HG02973 (cell line): ENCODE measurements at regions not wholly inside any gene's neighbourhood (a gene's known extent, or its start where the extent isn't known, plus 50 kb on each side); places are given as distances from the start of the nearest gene placed in this dataset.

ENCODE experiments used
- ATAC-seq: cut with Tn5 transposase; IDR thresholded peaks from one replicate; pipeline ENCODE4 v1.9.1; 2021; ENCODE audit warnings: moderate library complexity; ENCODE audit not compliant: unreplicated experiment

DNA sequence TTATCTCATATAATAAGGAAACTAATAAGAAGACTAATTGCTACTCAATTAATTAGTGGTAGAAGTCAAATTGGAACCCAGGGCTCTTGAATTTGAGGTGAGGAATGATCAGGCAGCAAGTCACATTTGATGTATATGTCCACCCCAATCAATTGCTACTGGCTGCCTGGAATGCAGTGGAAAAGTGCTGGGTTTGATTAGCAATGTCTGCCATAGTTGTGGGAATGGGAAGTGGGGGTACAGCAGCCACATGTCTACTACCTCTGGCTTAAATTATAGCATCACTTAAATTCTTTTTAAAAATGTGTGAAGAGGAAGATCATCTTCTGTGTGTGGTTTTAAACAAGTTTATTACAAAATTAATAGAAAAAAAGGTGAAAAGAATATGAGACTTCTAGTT, 50.8 kb upstream of the NAV2 start:
- no peak for ATAC-seq

DNA sequence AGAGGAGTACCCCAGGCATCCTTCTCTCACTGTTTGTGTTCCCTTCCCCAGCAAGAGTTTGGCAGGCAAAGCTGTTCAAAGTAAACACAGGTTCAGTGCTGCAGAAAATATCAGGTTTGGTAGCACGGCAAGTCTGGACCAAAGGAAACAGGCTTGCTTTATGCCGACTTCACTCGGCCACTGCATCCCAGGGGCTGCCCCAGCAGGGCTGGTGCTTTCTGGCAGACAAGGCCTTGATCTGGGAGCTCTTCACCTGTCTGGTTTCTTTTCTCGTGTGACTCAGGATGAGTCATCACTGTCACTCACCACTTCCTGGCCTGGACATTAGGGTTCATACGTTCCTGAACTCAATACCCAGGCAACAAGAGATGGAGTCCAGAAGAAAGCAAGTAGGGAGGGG, 52.6 kb upstream of the NAV2 start:
- peak; percentile 99 for ATAC-seq

DNA sequence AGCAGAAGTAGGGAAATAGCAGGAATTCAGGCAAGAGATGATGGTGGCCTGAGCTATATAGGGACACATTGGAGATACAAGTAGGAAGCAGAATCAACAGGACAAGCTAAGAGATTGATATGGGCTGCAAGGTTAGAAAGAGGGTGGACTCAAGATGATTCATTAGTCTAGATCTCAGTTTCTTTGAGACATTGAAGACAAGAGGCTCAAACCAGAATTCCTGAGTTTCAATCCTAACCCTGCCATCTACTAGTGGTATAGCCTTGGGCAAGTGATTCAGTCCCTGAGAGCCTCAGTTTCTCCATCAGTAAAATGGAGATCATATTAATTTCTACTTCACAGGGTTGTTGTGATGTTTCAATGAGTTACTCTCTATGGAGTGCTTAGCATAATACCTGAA, 53.1 kb upstream of the NAV2 start:
- no peak for ATAC-seq

DNA sequence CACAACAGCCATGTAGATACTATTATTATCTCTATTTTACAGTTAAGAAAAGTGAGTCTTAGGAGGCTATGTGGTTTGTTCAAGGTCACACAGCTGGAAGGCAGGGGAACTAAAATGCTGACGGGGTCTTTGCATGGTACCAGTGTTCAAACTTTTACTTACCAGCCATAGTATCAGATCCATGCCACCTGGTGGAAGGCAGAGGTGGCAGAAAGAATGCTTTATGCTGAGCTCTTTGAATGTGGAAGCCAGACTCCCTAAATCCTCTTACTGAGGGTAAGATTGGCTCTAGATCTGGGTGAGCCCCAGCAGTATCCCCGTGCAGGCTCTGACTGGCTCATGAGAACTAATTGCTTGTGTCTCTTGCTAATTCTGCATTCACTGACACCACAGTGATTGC, 54.3 kb upstream of the NAV2 start:
- no peak for ATAC-seq

DNA sequence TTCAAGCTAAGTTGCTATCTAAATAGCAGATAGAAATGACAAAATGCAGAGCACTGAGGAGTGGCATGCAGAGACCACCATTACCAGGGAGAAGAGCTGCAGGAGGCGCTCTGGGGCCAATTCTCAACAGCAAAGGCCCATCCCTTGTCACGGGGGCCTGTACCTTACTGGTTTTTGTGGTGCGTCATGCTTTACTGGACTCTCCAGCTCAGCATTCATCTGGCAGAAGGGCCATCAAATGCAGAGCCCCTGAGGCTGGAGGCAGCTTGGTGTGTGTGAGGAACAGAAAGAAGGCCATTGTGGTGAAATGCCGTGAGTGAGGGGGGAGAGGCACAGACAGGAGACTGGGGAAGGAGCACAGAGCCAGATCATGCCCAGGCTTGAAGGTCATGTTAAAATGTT, 56.5 kb upstream of the NAV2 start:
- no peak for ATAC-seq

DNA sequence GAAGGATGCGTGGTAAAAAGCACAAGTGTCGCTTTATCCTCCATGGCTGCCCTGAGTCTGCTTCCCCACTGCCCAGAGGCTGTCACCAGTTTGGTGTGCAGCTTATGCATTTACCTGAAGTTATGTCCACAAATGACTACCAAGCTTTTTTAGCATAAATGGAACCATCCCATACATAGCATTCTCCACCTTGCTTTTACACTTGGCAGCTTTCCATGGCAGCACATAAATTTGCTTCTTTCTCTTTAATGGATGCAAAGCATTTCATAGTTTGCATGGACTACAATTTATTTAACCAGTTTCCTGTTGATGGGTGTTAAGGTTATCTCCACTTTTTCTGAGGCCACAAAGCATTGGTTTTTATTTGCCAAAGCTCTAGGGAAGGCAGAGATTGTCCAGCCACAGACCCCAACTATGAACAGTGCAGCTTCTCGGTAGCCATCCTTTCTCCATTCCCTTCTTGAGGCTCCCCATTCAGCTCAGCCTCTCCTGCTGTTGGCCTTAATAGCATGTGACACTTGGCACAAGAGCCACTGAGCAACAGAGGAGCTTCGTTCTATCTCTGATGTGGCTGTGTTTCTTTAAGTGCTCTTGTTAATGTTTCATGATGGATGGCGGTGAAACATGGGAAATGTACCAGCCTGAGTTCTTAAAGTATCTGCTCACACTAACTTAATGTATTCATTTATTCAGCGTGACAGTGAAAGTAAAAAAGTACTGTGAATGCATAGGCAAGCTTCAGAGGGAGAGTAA, 59.8 kb upstream of the NAV2 start:
- no peak for ATAC-seq

DNA sequence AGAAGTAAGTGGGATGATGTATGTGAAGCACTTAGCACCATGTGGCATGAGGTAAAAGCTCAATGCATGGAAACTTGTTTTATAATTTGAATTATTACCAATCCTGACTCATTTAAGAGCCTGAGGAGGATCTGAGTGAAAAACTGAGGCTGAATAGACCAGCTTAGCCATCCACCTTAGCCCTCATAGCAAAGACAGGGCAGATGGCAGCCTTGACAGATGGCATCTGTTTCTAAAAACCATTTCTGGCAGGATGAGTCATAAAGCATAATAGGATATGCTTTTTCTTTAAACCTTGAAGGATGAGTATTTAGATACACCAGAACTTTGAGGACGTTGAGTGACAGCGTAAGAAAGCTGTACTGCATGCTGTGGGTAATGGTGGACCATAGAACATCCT, 61.0 kb upstream of the NAV2 start:
- no peak for ATAC-seq

DNA sequence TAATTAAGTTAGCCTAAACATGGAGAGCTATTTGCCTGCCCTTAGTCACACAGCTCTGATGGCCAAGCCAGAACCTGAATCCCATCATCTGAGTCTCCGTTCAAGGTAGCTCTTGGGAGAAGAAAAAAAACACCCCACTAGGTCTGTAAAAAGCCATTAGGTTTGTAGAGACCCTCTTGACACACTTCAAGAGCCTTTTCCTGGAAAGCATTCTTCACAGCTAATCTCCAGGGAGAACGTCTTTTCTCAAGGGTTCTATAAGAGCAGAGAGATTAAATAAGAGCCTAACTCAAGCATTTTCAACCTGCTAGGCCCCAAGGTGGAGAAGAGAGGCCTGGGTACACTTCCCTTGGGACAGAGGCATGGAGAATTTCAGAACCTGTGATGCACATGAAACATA, 61.6 kb upstream of the NAV2 start:
- no peak for ATAC-seq

DNA sequence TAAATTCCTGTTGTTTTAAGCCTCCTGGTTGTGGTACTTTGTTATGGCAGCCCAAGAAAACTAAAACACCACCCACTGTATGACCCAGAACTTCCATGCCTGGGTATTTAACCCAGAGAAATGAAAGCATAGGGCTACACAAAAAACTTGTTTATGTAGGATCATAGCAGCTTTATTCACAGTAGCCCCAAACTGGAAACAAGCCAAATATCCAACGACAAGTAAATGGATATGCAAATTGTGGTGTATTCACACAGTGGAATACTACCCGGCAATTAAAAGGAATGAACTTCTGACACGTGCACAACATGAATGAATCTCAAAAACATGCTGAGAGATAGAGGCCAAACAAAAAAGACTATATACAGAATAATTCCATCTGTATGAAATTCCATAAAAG, 62.2 kb upstream of the NAV2 start:
- no peak for ATAC-seq

DNA sequence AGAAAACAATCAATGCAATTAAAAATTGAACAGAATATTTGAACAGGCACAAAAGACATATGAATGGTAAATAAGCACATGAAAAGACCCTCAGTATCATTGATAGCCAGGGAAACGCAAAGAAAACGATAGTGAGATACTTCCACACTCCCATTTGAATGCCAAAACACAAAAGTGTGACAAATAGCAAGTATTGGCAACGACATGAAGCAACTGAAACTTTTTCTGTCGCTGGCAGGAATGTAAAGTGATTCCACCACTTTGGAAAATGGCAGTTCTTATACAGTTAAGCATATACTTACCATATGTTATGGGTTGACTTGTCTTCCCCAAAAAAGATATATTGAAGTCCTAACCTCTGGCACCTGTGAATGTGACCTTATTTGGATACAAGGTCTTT, 62.9 kb upstream of the NAV2 start:
- ATAC-seq, result no peak

DNA sequence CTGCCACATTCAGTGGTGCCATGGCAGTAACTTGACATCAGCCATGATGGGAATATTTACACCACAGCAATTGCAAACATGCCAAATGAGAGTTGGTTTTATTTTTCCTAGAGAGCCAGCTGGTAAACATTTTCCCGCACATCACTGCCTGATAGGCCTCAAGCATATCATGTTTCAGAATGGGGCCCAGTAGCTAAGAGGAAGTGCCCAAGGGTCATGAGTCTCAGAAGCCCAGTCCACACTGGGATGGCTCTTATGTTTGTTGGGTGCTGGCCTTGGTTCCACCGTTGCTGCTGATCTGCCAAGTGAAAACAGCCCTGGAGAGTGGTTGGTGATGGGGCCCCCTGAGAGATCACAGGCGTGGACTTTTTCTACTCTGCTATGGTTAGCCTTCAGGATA, 64.3 kb upstream of the NAV2 start:
- no peak for ATAC-seq

DNA sequence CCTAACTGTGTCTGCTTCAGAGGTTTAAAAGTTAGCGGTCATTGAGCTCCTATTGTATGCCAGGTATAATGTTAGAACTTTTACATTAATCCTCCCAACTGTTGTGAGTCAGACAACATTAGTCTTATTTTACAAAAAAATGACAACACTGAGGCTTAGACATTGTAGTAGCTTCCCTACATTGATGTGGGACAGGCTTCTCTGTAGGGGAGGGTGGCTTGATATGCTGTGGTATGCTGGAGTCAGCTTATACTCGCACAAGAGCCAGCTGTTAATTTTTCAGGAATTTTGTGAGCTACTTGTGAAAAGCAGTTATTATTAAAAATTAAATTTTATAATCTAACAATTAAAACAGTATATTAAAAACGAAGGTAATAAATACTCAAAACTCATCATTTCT, 64.8 kb upstream of the NAV2 start:
- no peak for ATAC-seq

DNA sequence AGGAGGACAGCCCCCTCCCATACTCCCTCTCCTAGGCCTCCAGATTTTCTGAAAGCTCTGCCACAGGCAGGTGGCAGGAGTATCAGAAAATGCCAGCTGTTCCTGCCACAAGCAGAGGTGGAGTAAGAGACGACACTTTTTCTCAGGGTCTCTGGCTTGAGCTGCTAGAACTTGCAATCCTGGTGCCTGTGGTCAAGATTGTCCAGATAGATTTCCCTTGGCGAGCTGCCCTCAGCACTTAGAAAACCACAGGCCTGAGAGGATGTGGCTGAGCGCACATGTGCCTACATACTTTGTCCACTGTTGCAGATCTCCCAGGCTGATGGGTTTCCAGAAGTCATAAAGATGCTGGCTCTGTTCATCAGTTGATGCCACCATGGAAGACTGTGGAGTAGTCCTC, 65.7 kb upstream of the NAV2 start:
- ATAC-seq, result no peak

DNA sequence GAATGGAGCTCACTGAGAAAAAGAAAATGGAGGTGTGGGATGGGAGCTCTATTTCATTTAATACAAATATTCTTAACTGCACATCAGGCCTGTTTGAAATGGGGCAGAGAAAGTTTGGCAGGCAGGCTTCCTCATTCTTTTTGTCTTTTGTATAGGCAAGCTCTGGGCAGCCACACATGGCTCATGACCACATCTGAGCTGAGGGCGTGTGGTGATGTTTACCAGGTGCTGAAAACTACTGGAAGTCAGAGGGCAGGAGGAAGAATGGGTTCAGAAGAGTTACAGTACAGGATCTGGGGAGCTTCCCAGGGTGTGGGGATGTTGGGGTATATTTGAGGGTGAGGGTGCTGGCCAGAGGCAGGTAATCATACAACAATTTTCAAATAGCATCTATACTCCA, 66.3 kb upstream of the NAV2 start:
- ATAC-seq, result no peak

DNA sequence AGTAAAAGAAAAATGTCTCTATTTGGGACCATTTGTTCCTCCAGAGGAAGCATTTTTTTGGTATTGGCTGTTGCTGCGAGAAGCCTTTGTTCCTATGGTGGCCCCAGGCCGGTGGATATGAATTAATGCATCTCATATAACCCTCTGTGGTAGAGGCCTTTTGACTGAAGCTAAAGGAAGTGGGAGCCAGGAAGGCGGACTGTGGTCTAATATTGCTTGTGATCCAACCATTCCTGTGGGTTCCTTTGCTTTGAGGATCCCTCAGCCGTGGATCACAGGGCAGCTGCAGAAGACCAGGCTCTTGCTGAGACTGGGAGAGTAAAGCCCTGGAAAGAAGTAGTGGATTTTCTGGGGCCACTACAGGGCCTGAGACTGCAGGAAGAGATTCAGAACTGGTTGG, 68.3 kb upstream of the NAV2 start:
- ATAC-seq, result no peak

DNA sequence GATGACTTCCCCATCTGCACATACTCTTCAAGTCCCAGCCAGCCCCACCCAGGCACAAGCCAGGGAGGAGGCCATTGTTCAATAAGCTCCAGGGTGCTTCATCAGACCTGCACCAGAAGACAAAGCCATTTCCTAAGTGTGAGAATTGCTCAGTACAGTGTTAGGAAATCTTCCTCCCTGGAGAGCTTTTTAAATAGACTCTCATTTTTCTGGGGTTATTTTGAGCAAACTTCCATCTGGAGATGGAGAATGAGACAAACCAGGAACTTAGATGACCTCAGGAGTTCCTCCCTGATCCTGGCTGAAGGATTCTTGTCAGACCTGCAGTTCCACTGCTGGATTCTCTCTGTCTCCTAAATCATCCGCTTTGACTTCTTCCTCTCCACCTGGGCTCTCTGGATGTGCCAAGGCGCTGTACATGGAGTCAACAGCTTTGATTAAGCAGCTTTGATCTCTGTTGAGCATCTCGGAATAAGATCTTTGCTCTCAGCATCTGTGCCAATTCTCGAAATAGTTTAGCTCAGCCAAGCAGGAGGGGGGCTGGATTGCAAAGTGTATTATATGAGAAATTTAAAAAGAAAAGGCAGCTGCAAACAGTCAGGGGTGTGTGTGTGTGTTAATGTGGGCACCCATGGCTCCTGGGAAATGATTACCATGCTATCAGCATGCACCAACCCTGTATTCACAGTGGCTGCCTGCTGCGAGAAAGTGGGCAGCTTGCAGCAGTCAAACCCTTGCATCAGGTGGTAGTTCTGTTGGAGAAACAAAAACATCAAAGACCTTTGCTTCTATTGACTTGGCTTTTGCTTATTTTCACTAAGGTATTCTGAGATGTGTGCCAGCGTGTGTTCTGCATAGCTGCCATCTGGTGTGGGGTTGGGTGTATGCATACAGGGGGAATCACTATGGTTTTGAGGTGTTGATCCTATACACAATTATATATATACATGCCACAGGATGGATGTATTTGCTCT, 70.2 kb upstream of the NAV2 start:
- ATAC-seq, result no peak

DNA sequence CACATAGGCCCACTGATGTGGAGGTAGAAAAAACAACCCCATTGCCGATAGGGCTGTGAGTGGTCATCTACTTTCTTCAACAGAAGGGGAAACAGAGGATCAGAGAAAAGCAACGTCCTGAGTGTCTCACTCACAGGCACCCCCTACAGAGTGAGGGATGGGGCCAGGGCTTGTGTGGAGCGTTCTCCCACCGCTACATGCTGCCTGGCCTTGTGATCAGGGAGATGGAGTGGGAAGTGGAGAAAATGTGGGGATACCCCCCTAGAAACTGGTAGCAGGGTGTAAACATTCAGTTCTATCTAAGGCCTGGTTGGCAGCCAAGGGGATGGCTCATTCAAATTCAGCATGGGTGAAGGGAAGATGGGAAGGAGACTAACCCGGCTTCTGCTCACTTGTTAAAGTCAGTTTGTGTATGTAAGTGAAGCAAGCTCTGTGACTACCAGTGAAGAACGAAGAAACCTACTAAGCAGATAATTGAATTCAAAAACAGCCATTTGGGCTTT, 73.0 kb upstream of the NAV2 start:
- ATAC-seq, result no peak

DNA sequence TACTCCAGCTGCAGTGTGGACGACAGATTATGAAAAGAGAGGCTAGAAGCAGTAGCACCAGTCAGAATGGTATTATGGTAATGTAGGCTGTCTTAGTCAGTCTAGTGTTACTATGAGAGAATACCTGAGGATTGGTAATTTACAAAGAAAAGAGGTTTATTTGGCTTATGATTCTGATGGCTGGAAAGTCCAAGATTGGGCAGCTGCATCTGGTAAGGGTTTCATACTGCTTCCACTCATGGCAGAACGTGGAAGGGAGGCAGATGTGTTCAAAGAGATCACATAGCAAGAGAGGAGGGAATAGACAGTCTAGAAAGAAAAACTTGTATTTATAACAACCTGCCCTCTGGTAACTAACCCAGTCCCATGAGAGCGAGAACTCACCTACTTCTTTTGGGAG, 77.3 kb upstream of the NAV2 start:
- no peak for ATAC-seq

DNA sequence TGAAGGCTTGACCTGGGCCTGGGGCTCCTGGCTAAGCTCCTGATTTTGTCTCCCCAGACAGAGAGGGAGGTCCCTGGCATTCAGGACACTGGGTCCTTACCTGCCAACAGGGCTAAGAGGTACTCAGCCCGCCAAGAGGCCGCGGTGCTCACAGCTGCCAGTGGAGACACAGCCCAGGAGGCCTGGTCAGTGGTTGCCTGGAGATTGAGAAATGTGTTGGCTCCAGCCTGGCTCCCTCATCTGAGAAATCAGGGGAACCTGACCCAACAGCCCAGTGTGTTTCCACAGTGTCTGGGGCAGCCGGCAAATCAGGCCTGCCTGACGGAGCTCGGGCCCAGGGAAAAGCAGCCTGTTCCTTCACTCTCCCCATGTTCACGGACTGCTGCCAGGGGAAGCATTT, 79.4 kb upstream of the NAV2 start:
- ATAC-seq, result no peak

DNA sequence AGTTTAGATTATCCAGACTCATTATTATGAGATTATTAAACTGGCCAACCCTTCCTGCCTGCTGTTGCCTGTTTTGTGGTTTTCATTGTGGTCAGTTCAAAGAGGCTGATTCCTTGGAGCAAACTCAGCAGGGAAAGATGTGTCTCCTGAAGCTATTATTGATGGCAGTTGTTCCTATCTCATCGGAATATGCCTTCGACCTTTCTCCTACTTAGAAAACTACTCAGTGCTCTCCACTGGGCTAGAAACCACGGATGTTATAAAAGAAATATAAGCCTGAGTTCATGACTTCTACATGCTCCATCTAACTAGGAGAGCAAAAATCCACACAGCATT, 80.2 kb upstream of the NAV2 start:
- no peak for ATAC-seq

DNA sequence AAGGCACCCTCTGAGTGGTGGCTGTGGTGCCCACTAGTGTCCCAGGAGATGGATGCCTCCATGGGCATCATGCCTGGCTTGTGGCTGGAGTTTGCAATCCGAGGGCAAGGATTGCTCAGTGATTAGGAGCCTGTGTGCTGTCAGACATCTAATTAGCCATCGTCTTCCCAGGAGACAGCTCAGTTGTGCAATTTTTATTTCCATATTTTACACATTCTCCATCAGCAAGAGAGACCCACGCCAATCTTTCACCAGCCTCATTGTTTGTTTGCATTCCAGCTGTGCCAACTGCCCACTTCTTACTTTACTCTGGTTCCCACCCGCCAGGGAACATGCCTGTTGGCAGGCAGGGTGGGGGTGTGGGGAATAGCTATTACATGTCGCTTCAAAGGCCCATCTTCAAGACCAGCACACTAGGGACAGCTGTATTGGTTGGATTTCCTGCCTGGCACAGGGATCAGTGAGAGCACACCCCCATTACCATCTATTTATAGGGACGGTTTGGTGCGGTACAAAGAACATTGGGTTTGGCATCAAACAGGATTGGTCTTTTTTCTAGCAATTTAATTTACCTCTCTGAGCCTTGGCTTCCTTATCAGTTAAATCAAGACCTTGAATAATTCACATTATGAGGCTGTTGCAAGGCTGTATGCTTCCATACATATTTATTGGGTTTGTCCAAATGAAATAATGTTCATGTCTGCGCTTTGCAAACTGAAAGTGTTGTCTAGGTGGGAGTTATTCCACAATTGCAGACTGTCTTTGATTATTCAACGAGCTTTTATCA, 80.7 kb upstream of the NAV2 start:
- ATAC-seq, result no peak

DNA sequence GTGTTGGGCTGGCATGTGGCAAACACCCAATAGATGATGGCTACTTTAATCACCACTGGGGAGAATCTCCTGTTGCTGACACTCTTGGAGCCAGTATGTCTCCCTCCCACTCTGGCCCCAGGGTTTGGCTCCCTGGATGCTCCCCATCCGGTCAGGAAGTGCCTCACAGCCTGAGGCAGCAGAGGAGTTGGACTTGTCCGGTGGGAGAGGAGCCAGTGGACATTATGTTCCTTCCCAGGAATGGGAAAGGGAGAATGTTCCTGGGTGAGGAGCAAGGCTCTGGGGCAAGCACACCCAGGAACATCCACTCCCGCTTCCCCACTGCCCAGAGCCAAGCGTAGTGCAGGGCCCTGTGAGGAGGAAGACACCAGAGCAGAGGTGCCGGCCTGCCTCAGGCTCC, 84.6 kb upstream of the NAV2 start:
- ATAC-seq, result no peak
